GM21515 (cell line): ENCODE measurements at regions not wholly inside any gene's neighbourhood (a gene's known extent, or its start where the extent isn't known, plus 50 kb on each side); places are given as distances from the start of the nearest gene placed in this dataset.

Source experiments
- ATAC-seq: cut with Tn5 transposase; IDR thresholded peaks from one replicate; pipeline ENCODE4 v1.9.1; 2021; ENCODE audit not compliant: unreplicated experiment

GRCh38 chr21:41689289-41689583 lies 77.6 kb downstream of the RIPK4 start:
- no peak for ATAC-seq

- ATAC-seq = no peak
Measured at GRCh38 chr21:41687633-41688032, 79.2 kb downstream of the RIPK4 start.

- no peak for ATAC-seq
Measured at GRCh38 chr21:41686664-41687063, 80.2 kb downstream of the RIPK4 start.

- no peak for ATAC-seq
Measured at GRCh38 chr21:41685511-41686149, 81.2 kb downstream of the RIPK4 start.

GRCh38 chr21:41684381-41685245 lies 82.2 kb downstream of the RIPK4 start:
- no peak for ATAC-seq

GRCh38 chr21:41683815-41684214 lies 83.0 kb downstream of the RIPK4 start:
- no peak for ATAC-seq

- ATAC-seq = no peak
Measured at GRCh38 chr21:41682719-41683179, 84.1 kb downstream of the RIPK4 start.

- no peak for ATAC-seq
Measured at GRCh38 chr21:41681939-41682718, 84.7 kb downstream of the RIPK4 start.

- ATAC-seq = no peak
Measured at GRCh38 chr21:41681348-41681801, 85.5 kb downstream of the RIPK4 start.

GRCh38 chr21:41680444-41681347 lies 86.2 kb downstream of the RIPK4 start:
- no peak for ATAC-seq

GRCh38 chr21:41678924-41679318 lies 87.9 kb downstream of the RIPK4 start:
- ATAC-seq = no peak

GRCh38 chr21:41678016-41678923 lies 88.6 kb downstream of the RIPK4 start:
- no peak for ATAC-seq

GRCh38 chr21:41677671-41678015 lies 89.2 kb downstream of the RIPK4 start:
- ATAC-seq = no peak

- no peak for ATAC-seq
Measured at GRCh38 chr21:41676198-41676597, 90.7 kb downstream of the RIPK4 start.

GRCh38 chr21:41675574-41675973 lies 91.3 kb downstream of the RIPK4 start:
- no peak for ATAC-seq

GRCh38 chr21:41674402-41674801 lies 92.5 kb downstream of the RIPK4 start:
- ATAC-seq = no peak

- no peak for ATAC-seq
Measured at GRCh38 chr21:41673596-41674335, 93.1 kb downstream of the RIPK4 start.

GRCh38 chr21:41673071-41673470 lies 93.8 kb downstream of the RIPK4 start:
- ATAC-seq = no peak

- no peak for ATAC-seq
Measured at GRCh38 chr21:41672543-41672915, 94.3 kb downstream of the RIPK4 start.
